DOHH2 (cell line): ENCODE measurements at regions not wholly inside any gene's neighbourhood (a gene's known extent, or its start where the extent isn't known, plus 50 kb on each side); places are given as distances from the start of the nearest gene placed in this dataset.

ENCODE experiments used
- H3F3A ChIP-seq: fragments of 200-600 bp; sonication (generic), shearing (Covaris generic); 2 replicates; pipeline ENCODE4 v1.6.0; 2016; ENCODE audit warnings: antibody characterized with exemption, mild to moderate bottlenecking; ENCODE audit not compliant: control insufficient read depth, insufficient read depth
- H3K27ac ChIP-seq: fragments of 200-600 bp; sonication (generic); 2 replicates; pipeline ENCODE4 v1.5.1; 2014; ENCODE audit warnings: low read depth, mild to moderate bottlenecking, low read length, moderate library complexity
- H3K27me3 ChIP-seq: fragments of 200-600 bp; sonication (generic); 2 replicates; pipeline ENCODE4 v1.6.1; 2014; ENCODE audit warnings: mild to moderate bottlenecking, low read length, mixed read lengths; ENCODE audit not compliant: control insufficient read depth
- H3K36me3 ChIP-seq: fragments of 200-600 bp; sonication (generic); 2 replicates; pipeline ENCODE4 v1.6.1; 2014; ENCODE audit warnings: mild to moderate bottlenecking, low read length, moderate library complexity, mixed read lengths; ENCODE audit not compliant: control insufficient read depth
- H3K4me1 ChIP-seq: fragments of 200-600 bp; sonication (generic); 2 replicates; pipeline ENCODE4 v1.6.1; 2014; ENCODE audit warnings: mild to moderate bottlenecking, low read length, mixed read lengths; ENCODE audit not compliant: control insufficient read depth
- H3K4me2 ChIP-seq: fragments of 200-600 bp; sonication (generic); 2 replicates; pipeline ENCODE4 v1.6.0; 2014; ENCODE audit warnings: mild to moderate bottlenecking, low read length, moderate library complexity
- H3K4me3 ChIP-seq: fragments of 200-600 bp; sonication (generic); 2 replicates; pipeline ENCODE4 v1.5.1; 2014; ENCODE audit warnings: mild to moderate bottlenecking, low read length, mixed read lengths
- H3K79me2 ChIP-seq: fragments of 200-600 bp; sonication (generic); 2 replicates; pipeline ENCODE4 v1.6.1; 2014; ENCODE audit warnings: mild to moderate bottlenecking, low read length, mixed read lengths; ENCODE audit not compliant: control insufficient read depth
- H3K9me2 ChIP-seq: fragments of 200-600 bp; sonication (generic); replicated peaks from 2 replicates; pipeline ENCODE4 v1.6.1; 2014; ENCODE audit warnings: mild to moderate bottlenecking, low read length, mixed read lengths; ENCODE audit not compliant: control insufficient read depth
- H3K9me3 ChIP-seq: fragments of 200-600 bp; sonication (generic); 2 replicates; pipeline ENCODE4 v1.6.1; 2014; ENCODE audit warnings: antibody characterized with exemption, low read length, mixed read lengths; ENCODE audit not compliant: control insufficient read depth, insufficient read depth
- H4K20me1 ChIP-seq: fragments of 200-600 bp; sonication (generic); 2 replicates; pipeline ENCODE4 v1.6.0; 2014; ENCODE audit warnings: low read depth, mild to moderate bottlenecking, antibody characterized with exemption, low read length, moderate library complexity; ENCODE audit not compliant: control insufficient read depth, insufficient read depth
- EZH2phosphoT487 ChIP-seq: fragments of 200-600 bp; sonication (generic); IDR thresholded peaks from 2 replicates; pipeline ENCODE4 v1.6.1; 2017; ENCODE audit warnings: borderline replicate concordance, mild to moderate bottlenecking, antibody characterized with exemption, low read length, moderate library complexity, mixed read lengths
- TF ChIP-seq, protein P1 (sequence below): fragments of 200-600 bp; sonication (generic); IDR thresholded peaks from one replicate; pipeline ENCODE4 v1.5.1; 2014; ENCODE audit warnings: antibody characterized with exemption, mild to moderate bottlenecking, low read depth, low read length; ENCODE audit not compliant: poor library complexity, severe bottlenecking

DNA sequence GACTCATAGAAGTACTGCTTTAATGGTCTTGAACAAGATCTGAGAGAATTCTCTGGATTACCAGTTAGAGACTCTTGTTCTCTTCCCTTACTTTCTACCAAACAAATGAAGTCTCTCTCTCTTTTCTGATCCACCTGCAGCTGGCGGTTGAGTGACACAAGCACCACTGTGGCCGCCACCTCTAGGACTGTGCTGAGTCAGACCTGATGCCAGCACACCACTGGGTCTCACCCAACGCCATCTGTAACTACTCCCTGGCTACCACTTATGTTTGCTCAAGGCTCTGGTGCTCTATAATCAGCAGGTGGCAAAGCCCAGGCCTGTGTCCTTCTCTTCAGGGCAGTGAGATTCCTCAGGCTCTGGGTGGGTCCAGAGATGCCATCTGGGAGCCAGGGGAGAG, 1173.5 kb downstream of the RPA4 start:
- H3K4me2 ChIP-seq = no peak overlapping the region

DNA sequence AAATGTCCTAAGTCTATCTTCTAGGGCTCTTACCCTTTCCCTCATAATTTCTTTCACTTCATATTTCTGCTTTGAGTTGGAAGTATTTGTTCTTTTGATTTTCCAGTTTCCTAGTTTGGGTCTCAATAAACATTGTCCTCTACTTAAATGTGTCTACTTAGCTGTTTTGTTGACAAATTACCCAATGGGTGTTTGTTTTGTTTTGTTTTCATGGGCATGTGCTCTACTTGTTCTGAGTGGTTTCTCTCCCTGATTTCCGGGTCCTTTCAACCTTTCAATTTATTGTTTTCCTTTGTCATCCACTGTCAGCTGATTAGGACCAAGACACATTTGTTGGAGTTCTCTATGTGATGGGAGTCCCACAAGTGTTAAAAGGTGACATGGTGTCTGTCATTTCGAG, 1181.4 kb downstream of the RPA4 start:
- H4K20me1 ChIP-seq = no peaks in the 10 kb centered on the region
- H3K4me3 ChIP-seq = no peak overlapping the region
- no peaks in the 10 kb centered on the region for H3K4me1 ChIP-seq
- no peaks in the 10 kb centered on the region for H3K27me3 ChIP-seq
- H3K36me3 ChIP-seq = no peaks in the 10 kb centered on the region
- no peaks in the 10 kb centered on the region for H3F3A ChIP-seq
- H3K79me2 ChIP-seq = no peaks in the 10 kb centered on the region
- H3K4me2 ChIP-seq = no peak overlapping the region
- H3K27ac ChIP-seq = no peak overlapping the region
- H3K9me2 ChIP-seq = no peaks in the 10 kb centered on the region
- TF ChIP-seq, protein P1, sequence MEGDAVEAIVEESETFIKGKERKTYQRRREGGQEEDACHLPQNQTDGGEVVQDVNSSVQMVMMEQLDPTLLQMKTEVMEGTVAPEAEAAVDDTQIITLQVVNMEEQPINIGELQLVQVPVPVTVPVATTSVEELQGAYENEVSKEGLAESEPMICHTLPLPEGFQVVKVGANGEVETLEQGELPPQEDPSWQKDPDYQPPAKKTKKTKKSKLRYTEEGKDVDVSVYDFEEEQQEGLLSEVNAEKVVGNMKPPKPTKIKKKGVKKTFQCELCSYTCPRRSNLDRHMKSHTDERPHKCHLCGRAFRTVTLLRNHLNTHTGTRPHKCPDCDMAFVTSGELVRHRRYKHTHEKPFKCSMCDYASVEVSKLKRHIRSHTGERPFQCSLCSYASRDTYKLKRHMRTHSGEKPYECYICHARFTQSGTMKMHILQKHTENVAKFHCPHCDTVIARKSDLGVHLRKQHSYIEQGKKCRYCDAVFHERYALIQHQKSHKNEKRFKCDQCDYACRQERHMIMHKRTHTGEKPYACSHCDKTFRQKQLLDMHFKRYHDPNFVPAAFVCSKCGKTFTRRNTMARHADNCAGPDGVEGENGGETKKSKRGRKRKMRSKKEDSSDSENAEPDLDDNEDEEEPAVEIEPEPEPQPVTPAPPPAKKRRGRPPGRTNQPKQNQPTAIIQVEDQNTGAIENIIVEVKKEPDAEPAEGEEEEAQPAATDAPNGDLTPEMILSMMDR = no peak
- no peak for TF ChIP-seq EZH2phosphoT487
- H3K9me3 ChIP-seq = no peaks in the 10 kb centered on the region

More for the DNA sequence above, 1173.5 kb downstream of the RPA4 start:
- Histone ChIP-seq H3K27me3 (no peaks in the 10 kb centered on the region), H3K27ac (no peak overlapping the region), H3K4me1 (no peaks in the 10 kb centered on the region), H3F3A (no peaks in the 10 kb centered on the region), H4K20me1 (no peaks in the 10 kb centered on the region), H3K79me2 (no peaks in the 10 kb centered on the region), H3K4me3 (no peak overlapping the region), H3K36me3 (no peaks in the 10 kb centered on the region), H3K9me3 (no peaks in the 10 kb centered on the region), H3K9me2 (no peaks in the 10 kb centered on the region)
- no peak for TF ChIP-seq EZH2phosphoT487
- TF ChIP-seq, protein P1 = no peak

DNA sequence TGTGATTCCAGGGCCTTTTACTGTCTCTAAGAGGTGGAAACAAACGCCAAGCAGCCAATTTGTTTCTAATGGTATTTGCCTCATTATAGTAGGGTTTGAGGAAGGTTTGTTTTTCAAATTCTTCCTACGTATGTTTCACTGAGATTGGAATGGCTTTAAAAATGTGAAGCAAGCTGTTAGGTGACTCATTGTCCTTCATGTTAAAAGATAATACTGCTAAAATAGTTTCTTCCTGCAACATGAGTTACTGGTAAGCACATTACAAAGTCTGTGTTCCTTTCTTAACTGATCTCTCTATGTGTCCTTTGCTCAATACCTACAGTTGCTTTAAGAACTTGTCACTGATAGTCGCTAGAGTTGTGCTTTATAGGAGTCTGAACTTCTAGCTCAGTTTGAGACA, 1183.9 kb downstream of the RPA4 start:
- H3K4me1 ChIP-seq = no peaks in the 10 kb centered on the region
- H3F3A ChIP-seq = no peaks in the 10 kb centered on the region
- H3K9me3 ChIP-seq = no peaks in the 10 kb centered on the region
- no peak overlapping the region for H3K4me3 ChIP-seq
- TF ChIP-seq, protein P1 = no peak
- TF ChIP-seq EZH2phosphoT487 = no peak
- no peak overlapping the region for H3K4me2 ChIP-seq
- H3K36me3 ChIP-seq = no peaks in the 10 kb centered on the region
- H3K79me2 ChIP-seq = no peaks in the 10 kb centered on the region
- H3K27me3 ChIP-seq = no peaks in the 10 kb centered on the region
- H4K20me1 ChIP-seq = no peaks in the 10 kb centered on the region
- H3K27ac ChIP-seq = no peak overlapping the region
- H3K9me2 ChIP-seq = no peaks in the 10 kb centered on the region

DNA sequence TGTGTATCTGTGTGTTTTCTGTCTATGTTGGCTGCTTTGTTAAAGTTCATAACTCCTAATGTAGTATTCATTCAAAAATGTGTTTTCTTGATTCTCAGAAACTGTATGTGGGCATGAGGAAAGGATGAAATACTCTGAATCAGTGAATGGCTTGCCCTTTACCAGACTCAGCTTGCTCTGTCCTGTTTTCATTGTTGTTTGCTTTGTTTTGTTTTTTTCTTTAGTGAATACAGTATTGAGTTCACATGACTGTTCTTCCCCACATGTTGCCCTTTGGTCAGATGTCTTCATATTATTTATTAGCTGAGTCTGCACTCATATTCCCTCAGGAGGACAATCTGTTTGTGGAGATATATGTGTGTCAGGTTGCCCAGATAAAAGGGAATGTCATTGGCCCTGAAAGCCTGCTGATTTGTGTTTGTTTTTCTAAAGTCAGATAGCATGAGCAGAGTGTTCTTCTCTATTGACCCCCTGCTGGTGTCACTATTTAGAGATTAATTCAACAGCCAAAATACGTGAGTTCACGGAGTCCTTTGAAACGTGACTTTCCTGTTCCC, 1184.4 kb downstream of the RPA4 start:
- Histone ChIP-seq H3F3A (no peaks in the 10 kb centered on the region), H3K36me3 (no peaks in the 10 kb centered on the region), H3K9me2 (no peaks in the 10 kb centered on the region), H3K4me1 (no peaks in the 10 kb centered on the region), H3K4me3 (no peak overlapping the region), H3K27ac (no peak overlapping the region), H3K4me2 (no peak overlapping the region), H3K27me3 (no peaks in the 10 kb centered on the region), H3K79me2 (no peaks in the 10 kb centered on the region), H4K20me1 (no peaks in the 10 kb centered on the region), H3K9me3 (no peaks in the 10 kb centered on the region)
- TF ChIP-seq EZH2phosphoT487 = no peak
- TF ChIP-seq, protein P1 = no peak
